Stomach (tissue), 4 donors: ENCODE measurements at regions not wholly inside any gene's neighbourhood (a gene's known extent, or its start where the extent isn't known, plus 50 kb on each side); places are given as distances from the start of the nearest gene placed in this dataset.

Experiments used
- CTCF ChIP-seq, 7 experiments: fragments of 450-650 bp in 4 of 7; fragments of 200-600 bp in 3 of 7; sonication (generic) in 3 of 7; IDR thresholded peaks; one replicate each; pipeline ENCODE4 v1.5.1; 2016 to 2019; ENCODE audit warnings: antibody characterized with exemption in 7 of 7, control low read depth in 2 of 7, mild to moderate bottlenecking in 1 of 7
- EP300 ChIP-seq: sonication (generic); formaldehyde crosslinking; IDR thresholded peaks from one replicate; pipeline ENCODE4 v1.6.1; 2017; ENCODE audit warnings: antibody characterized with exemption
- POLR2A ChIP-seq, 4 donors: fragments of 450-650 bp; IDR thresholded peaks; one replicate each; pipeline ENCODE4 v1.6.1; 2016; ENCODE audit warnings: antibody characterized with exemption in 4 of 4, control low read depth in 2 of 4, mild to moderate bottlenecking in 1 of 4, moderate library complexity in 1 of 4

- TF ChIP-seq CTCF (IDR thresholded peaks at IDR 0.05) (no peak), POLR2A (IDR thresholded peaks at IDR 0.05) (no peak), EP300 (no peak)
These were observed 354.9 kb upstream of the SPRY2 start for GRCh38 chr13:80695841-80696240.
